ENCODE measurements at regions not wholly inside any gene's neighbourhood (a gene's known extent, or its start where the extent isn't known, plus 50 kb on each side); places are given as distances from the start of the nearest gene placed in this dataset.
A peak's percentile ranks its signal among the peaks of the same experiment; 100 is the strongest.

- Histone ChIP-seq H3K4me1 (replicated peaks in 1 of 2) (no peaks in the 10 kb centered on the region), H3K4me3 (no peak overlapping the region), H3K27ac (no peak overlapping the region)
- WGBS, 10 experiments, result 60 to 98% (median 95%) methylated on average over 1 to 2 of the region's 2 CpGs; no CpG with 5 or more reads in 1 of the 10 experiments
- in situ Hi-C loops (cut with MboI; ENCODE audit: low pct_unique_long_range_greater_than_20kb in 2 of 9, low sequenced_read_pairs in 9 of 9, unreplicated experiment in 9 of 9), result no loop called here
- no peak for ATAC-seq (replicated peaks in 6 of 8)
Observed at GRCh38 chr4:123568936-123569335, 172.3 kb downstream of the SPRY1 start.

- H3K4me3 ChIP-seq, result no peak overlapping the region
- WGBS, 10 experiments, result 83 to 100% (median 98%) methylated on average over 1 to 2 of the region's 2 CpGs; no CpG with 5 or more reads in 2 of the 10 experiments
- in situ Hi-C loops (cut with MboI; ENCODE audit: low pct_unique_long_range_greater_than_20kb in 2 of 9, low sequenced_read_pairs in 9 of 9, unreplicated experiment in 9 of 9), result no loop called here
- H3K4me1 ChIP-seq (replicated peaks in 1 of 2), result no peaks in the 10 kb centered on the region
- ATAC-seq (replicated peaks in 6 of 8), result no peak
- H3K27ac ChIP-seq, result no peak overlapping the region
Observed at GRCh38 chr4:123569541-123569940, 172.9 kb downstream of the SPRY1 start.

DNA sequence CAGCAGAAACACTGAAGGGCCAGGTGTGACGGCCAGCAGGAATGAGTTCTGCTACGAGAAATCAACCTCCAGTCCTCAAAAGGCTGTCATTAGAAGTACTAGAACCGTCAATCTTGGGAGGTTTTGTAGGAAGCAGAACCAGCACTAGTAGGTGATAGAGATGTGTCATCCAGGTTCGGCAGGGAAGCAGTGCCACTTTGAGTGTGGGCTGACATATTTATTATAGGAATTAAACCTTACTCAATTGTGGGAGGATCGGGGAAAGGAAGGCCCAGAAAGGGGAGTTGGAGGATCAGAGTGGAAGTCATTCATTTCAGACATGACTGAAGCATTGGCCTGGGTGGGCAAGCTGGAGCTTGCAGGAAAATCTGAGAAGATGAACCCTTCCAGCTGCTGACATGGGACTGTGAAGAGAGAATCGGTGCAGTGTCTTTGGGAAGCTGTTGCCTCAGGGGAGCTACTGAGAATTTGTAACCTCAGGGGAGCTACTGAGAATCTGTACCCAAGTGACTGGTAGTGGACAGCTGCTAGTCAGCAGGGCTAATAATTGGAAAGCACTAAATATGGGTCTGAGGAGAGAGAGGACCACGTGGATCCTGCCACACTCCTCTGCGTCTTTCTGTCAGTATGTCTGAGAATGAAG, 177.4 kb downstream of the SPRY1 start:
- WGBS, 10 experiments, result 60 to 100% (median 89%) methylated on average over 1 to 8 of the region's 8 CpGs; no CpG with 5 or more reads in 1 of the 10 experiments
- in situ Hi-C loops (cut with MboI; ENCODE audit: low pct_unique_long_range_greater_than_20kb in 2 of 9, low sequenced_read_pairs in 9 of 9, unreplicated experiment in 9 of 9), result no loop called here
- Histone ChIP-seq H3K4me1 (replicated peaks in 1 of 2) (no peaks in the 10 kb centered on the region), H3K4me3 (no peak overlapping the region), H3K27ac (no peak overlapping the region)
- no peak for ATAC-seq (replicated peaks in 6 of 8)

DNA sequence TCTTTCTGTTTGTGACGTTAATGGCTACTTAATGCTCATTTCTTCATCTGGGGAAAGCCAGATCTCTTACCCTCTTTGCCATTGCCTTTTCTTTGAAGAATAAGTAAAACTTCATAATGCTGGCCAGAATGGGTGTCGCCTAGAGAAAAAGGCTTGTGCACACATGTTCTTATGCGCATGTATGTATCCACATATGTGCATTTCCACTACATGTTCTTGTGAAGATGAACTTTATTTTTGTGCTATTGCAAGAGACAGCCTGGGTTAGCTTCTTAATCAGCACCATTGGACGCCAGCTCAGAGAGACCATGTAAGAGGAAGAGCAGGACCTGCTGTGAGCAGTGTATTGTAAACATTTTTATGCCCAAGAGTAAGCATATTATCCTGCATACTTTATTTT, 178.7 kb downstream of the SPRY1 start:
- WGBS, 10 experiments, result 62 to 100% (median 89%) methylated on average over 2 to 4 of the region's 4 CpGs; no CpG with 5 or more reads in 1 of the 10 experiments
- peak in 3 of 8 experiments; percentile 76 to 82 (median 77) for ATAC-seq (replicated peaks in 6 of 8)
- Histone ChIP-seq H3K4me3 (no peak overlapping the region), H3K4me1 (replicated peaks in 1 of 2) (no peaks in the 10 kb centered on the region), H3K27ac (no peak overlapping the region)
- in situ Hi-C loops (cut with MboI; ENCODE audit: low pct_unique_long_range_greater_than_20kb in 2 of 9, low sequenced_read_pairs in 9 of 9, unreplicated experiment in 9 of 9), result no loop called here

GRCh38 chr4:123577225-123577906, 180.8 kb downstream of the SPRY1 start:
- H3K4me1 ChIP-seq (replicated peaks in 1 of 2), result no peaks in the 10 kb centered on the region
- in situ Hi-C loops (cut with MboI; ENCODE audit: low pct_unique_long_range_greater_than_20kb in 2 of 9, low sequenced_read_pairs in 9 of 9, unreplicated experiment in 9 of 9), result no loop called here
- H3K4me3 ChIP-seq, result no peak overlapping the region
- H3K27ac ChIP-seq, result no peak overlapping the region
- WGBS, 10 experiments, result 23 to 100% (median 76%) methylated on average over 1 to 5 of the region's 5 CpGs
- peak in 1 of 8 experiments; percentile 21 for ATAC-seq (replicated peaks in 6 of 8)

- 0 to 100% (median 70%) methylated on average over 1 to 3 of the region's 3 CpGs for WGBS, 10 experiments
- no peak for ATAC-seq (replicated peaks in 6 of 8)
- Histone ChIP-seq H3K4me3 (no peak overlapping the region), H3K27ac (no peak overlapping the region), H3K4me1 (replicated peaks in 1 of 2) (no peaks in the 10 kb centered on the region)
- in situ Hi-C loops (cut with MboI; ENCODE audit: low pct_unique_long_range_greater_than_20kb in 2 of 9, low sequenced_read_pairs in 9 of 9, unreplicated experiment in 9 of 9), result no loop called here
Observed at GRCh38 chr4:123578276-123579029, 181.9 kb downstream of the SPRY1 start.

DNA sequence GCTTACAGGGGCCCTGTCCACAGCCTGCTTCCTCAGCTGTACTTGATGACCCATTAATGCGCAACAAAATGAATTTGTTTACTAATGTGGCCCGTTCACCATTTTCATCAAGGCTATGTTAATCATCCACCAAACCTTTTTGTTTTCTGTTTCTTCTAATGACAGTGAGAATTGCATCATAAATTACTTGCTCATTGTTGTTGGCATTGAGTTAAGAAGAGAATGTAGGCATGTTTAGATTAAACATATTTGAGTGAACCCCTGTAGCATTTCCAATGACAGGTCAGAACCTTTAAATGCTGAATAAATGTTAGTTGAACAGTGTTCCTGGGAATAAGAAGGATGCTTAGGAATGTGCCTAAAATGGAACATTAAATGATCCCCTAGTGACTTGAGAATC, 183.4 kb downstream of the SPRY1 start:
- H3K4me3 ChIP-seq, result no peak overlapping the region
- 67 to 100% (median 86%) methylated on average over 1 to 2 of the region's 2 CpGs; no CpG with 5 or more reads in 2 of the 10 experiments for WGBS, 10 experiments
- ATAC-seq (replicated peaks in 6 of 8), result no peak
- H3K27ac ChIP-seq, result no peak overlapping the region
- in situ Hi-C loops (cut with MboI; ENCODE audit: low pct_unique_long_range_greater_than_20kb in 2 of 9, low sequenced_read_pairs in 9 of 9, unreplicated experiment in 9 of 9), result no loop called here
- H3K4me1 ChIP-seq (replicated peaks in 1 of 2), result no peaks in the 10 kb centered on the region

DNA sequence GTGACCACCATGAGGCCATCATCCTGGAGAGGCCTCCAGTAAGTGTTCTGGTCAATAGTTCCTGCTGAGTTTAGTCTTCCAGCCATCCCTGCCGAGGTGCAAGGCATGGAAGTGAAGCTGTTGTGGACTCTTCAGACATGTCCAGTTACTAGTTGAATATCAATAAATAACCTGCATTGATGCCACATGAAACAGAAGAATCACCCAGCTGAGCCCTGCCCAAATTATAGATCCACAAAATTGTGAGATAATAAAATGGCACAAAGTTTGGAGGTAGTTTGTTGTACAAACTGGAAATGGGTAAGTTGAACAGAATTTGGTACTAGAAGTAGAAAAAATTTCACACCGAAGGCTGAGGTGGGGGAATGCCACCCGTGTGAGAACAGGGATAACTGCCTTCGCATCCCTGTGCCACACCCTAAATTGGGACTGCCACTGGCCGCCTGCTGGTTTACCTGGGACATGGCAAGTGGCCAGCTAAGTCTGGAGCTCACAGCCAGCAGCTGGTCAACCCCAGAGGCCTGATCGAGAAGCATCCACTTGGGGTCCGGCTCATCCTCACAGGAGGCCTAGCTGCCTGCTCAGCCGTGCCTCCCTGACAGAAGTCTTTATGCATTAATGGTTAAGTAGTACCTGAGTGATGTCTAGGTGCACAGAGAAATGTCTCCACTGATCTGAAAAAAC, 184.5 kb downstream of the SPRY1 start:
- in situ Hi-C loops (cut with MboI; ENCODE audit: low pct_unique_long_range_greater_than_20kb in 2 of 9, low sequenced_read_pairs in 9 of 9, unreplicated experiment in 9 of 9), result no loop called here
- no peak for ATAC-seq (replicated peaks in 6 of 8)

DNA sequence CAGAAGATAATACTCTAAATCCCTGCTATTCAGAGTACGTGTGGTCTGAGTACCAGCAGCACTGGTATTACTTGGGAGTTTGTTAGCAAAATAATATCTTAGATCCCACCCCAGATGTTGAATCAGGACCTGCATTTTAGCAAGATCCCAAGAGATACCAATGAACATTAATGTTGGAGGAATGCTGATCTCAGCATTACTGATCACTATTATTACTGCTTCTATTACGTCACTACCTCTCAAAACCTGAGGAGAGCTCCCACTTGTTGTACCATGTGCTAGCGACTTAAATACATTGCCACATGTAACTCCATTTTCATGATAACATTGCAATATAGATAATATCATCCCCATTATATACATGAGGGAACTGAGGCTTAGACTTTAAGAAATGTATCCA, 185.2 kb downstream of the SPRY1 start:
- in situ Hi-C loops (cut with MboI; ENCODE audit: low pct_unique_long_range_greater_than_20kb in 2 of 9, low sequenced_read_pairs in 9 of 9, unreplicated experiment in 9 of 9), result no loop called here
- no peak overlapping the region for H3K27ac ChIP-seq
- no peak for ATAC-seq (replicated peaks in 6 of 8)
- WGBS, 10 experiments, result 17 to 100% (median 80%) methylated on average over 1 to 3 of the region's 3 CpGs; no CpG with 5 or more reads in 1 of the 10 experiments
- H3K4me1 ChIP-seq (replicated peaks in 1 of 2), result no peaks in the 10 kb centered on the region
- no peak overlapping the region for H3K4me3 ChIP-seq

More for the DNA sequence above, 184.5 kb downstream of the SPRY1 start:
- 30 to 100% (median 90%) methylated on average over 1 to 6 of the region's 8 CpGs; no CpG with 5 or more reads in 2 of the 10 experiments for WGBS, 10 experiments
- no peaks in the 10 kb centered on the region for H3K4me1 ChIP-seq (replicated peaks in 1 of 2)
- no peak overlapping the region for H3K27ac ChIP-seq
- H3K4me3 ChIP-seq, result no peak overlapping the region

DNA sequence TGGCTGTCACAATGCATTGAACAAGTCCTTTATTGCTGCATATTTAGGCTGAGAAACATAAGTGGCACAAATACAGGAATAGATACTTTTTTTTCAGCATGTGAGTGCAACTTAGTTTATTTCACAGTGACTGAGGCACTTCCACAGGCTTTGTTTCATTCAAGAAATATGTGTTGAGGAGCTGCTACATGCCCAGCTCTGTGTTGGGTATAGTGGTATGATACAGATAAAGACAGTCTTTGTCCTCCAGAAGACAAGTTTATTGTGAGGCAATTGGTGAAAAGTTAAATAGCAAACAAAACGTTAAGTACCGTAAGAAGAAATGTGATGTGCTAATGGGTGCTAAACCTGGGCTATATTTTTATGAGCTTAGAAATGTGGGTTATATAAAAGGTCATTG, 186.4 kb downstream of the SPRY1 start:
- in situ Hi-C loops (cut with MboI; ENCODE audit: low pct_unique_long_range_greater_than_20kb in 2 of 9, low sequenced_read_pairs in 9 of 9, unreplicated experiment in 9 of 9), result no loop called here
- Histone ChIP-seq H3K4me1 (replicated peaks in 1 of 2) (no peaks in the 10 kb centered on the region), H3K27ac (no peak overlapping the region), H3K4me3 (no peak overlapping the region)
- no peak for ATAC-seq (replicated peaks in 6 of 8)
- 64 to 100% (median 92%) methylated on average over 2 of the region's 2 CpGs; no CpG with 5 or more reads in 2 of the 10 experiments for WGBS, 10 experiments

- in situ Hi-C loops (cut with MboI; ENCODE audit: low pct_unique_long_range_greater_than_20kb in 2 of 9, low sequenced_read_pairs in 9 of 9, unreplicated experiment in 9 of 9), result no loop called here
- 83 to 100% (median 96%) methylated on average over 1 to 2 of the region's 2 CpGs for WGBS, 10 experiments
- ATAC-seq (replicated peaks in 6 of 8), result no peak
- Histone ChIP-seq H3K27ac (no peak overlapping the region), H3K4me3 (no peak overlapping the region), H3K4me1 (replicated peaks in 1 of 2) (no peaks in the 10 kb centered on the region)
Observed at GRCh38 chr4:123585111-123585510, 188.5 kb downstream of the SPRY1 start.

- Histone ChIP-seq H3K4me3 (no peak overlapping the region), H3K27ac (no peak overlapping the region), H3K4me1 (replicated peaks in 1 of 2) (no peaks in the 10 kb centered on the region)
- WGBS, 10 experiments, result 0 to 100% (median 51%) methylated on average over 1 to 6 of the region's 8 CpGs; no CpG with 5 or more reads in 2 of the 10 experiments
- peak in 4 of 8 experiments; percentile 21 to 99 (median 96) for ATAC-seq (replicated peaks in 6 of 8)
- in situ Hi-C loops (cut with MboI; ENCODE audit: low pct_unique_long_range_greater_than_20kb in 2 of 9, low sequenced_read_pairs in 9 of 9, unreplicated experiment in 9 of 9), result no loop called here
Observed at GRCh38 chr4:123587983-123588494, 191.4 kb downstream of the SPRY1 start.

Measured in motor neuron (in vitro differentiated cells).